Muscle of arm (tissue), 1 donor: ENCODE measurements at regions not wholly inside any gene's neighbourhood (a gene's known extent, or its start where the extent isn't known, plus 50 kb on each side); places are given as distances from the start of the nearest gene placed in this dataset.
"Not testable (repeated sequence)": the region's sequence is repeated elsewhere in the genome, so short reads cannot be mapped to it uniquely, and the experiment has no call there.

Experiments used
- DNase-seq: peaks from one replicate; pipeline ENCODE4 v3.0.0-alpha.2; 2013

DNA sequence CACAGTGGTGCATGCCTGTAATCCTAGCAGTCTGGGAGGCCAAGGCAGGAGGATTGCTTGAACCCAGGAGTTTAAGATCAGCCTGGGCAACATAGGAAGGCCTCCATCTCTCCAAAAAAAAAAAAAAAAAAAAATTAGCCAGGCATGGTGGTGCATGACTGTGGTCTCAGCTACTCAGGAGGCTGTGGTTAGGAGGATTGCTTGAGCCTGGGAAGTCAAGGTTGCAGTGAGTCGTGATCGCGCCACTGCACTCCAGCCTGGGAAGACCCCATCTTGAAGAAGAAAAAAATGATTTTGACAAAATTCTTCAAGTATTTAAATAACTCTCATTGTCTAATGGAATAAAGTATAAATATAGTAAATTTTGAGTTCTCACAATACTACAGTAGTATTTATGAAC lies 219.2 kb upstream of the SSTR1 start:
- DNase-seq = no peak

DNA sequence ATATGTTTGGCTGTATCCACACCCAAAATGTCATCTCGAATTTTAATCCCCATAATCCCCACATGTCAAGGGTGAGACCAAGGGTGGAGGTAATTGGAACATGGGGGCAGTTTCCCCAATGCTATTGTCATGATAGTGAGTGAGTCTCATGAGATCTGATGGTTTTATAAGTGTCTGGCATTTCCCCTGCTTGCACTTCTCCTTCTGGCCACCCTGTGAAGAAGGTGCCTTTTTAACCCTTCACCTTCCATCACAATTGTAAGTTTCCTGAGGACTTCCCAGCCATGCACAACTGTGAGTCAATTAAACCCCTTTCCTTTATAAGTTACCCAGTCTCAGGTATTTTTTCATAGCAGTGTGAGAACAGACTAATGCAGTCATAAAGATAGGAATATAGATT lies 216.7 kb upstream of the SSTR1 start:
- DNase-seq = no peak

DNA sequence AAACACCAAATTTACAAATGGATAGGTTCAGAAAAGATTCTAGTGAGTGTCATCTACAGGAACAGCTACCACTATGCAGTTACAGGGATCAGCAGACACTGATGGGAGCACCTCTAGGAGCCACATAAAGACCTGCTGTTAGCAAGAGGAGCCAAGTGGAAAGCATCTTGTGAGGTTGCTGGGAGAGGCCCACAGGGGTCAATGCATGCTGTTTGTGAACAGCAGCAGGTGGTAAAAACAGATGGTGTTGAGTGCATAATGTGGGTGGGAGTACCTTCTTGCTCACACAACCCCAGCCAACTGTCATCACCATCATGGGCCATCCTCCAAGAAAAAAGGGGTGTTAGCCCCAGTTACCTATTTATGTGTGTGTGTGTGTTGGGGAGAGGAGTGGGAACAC lies 215.2 kb upstream of the SSTR1 start:
- DNase-seq = no peak

DNA sequence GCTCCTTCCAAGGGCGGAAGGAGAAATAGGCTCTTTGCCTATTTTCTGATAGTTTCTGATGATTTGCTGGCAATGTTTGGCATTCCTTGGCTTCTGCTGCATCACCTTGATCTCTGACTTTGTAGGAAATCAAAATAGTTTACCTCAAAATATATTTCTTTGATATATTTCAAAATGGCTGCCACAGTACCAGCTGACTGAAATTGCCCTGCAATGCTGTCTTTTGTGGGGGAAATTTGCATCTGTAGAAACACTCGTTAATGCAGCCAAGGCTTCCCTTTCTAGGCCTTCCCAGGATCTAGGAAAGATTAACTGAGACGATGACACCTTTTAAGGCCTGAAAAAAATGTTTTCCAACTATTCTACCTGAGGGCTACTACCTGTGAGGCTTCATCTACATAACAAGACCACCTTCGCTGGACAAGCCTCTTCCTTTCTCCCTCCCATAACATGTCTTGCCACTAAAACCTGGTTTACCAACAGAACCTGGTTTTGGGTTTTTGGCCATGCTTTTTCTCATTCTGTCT lies 212.8 kb upstream of the SSTR1 start:
- DNase-seq = no peak

DNA sequence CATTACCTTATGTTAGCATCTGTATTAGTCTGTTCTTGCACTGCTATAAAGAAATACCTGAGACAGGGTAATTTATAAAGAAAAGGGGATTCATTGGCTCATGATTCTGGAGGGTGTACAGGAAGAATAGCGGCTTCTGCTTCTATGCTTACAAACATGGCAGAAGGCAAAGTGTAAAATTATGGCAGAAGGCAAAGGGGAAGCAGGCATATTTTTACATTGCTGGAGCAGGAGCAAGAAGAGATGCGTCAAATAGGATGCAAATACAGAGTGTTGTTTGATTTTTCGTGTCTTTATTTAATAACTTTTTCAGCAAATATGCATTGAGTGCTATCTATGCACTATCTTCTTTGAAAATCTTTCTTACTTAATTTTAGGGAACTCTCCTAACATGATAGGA lies 210.7 kb upstream of the SSTR1 start:
- DNase-seq = no peak

DNA sequence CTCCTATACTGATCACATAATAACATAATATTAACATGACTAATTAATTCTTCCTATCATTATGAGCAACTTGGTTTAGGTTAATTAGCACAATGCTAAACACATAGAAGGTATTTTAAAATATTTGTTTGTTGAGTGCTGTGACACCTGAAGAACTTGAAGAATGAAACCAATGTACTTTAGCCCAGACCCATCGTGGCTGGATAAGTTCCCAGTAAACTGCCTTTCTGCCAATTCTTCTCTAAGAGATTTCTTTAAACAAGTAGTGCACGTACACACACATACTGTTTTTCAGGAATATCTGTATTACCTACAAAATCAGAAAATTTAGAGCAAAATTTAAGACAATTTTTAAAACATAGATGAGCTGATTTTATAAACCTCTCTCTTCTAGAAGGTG lies 207.4 kb upstream of the SSTR1 start:
- no peak for DNase-seq

DNA sequence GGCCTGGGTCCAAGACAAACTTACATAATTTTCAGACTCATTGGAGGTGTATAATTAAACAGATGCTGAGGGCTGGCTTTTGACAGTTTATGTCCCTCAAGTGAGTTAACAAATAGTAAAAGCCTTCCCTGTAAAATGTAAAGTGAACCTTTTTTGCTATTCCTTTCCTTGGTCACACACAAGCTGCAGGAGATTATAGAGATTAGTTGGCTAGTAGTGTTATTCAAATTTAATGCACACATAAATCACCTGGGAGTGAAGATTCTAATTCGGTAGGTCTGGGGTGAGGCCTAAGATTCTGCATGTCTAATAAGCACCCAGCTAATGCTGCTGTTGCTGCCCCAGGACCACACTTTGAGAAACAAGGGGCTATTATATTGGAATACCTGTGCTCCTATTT lies 206.2 kb upstream of the SSTR1 start:
- no peak for DNase-seq

DNA sequence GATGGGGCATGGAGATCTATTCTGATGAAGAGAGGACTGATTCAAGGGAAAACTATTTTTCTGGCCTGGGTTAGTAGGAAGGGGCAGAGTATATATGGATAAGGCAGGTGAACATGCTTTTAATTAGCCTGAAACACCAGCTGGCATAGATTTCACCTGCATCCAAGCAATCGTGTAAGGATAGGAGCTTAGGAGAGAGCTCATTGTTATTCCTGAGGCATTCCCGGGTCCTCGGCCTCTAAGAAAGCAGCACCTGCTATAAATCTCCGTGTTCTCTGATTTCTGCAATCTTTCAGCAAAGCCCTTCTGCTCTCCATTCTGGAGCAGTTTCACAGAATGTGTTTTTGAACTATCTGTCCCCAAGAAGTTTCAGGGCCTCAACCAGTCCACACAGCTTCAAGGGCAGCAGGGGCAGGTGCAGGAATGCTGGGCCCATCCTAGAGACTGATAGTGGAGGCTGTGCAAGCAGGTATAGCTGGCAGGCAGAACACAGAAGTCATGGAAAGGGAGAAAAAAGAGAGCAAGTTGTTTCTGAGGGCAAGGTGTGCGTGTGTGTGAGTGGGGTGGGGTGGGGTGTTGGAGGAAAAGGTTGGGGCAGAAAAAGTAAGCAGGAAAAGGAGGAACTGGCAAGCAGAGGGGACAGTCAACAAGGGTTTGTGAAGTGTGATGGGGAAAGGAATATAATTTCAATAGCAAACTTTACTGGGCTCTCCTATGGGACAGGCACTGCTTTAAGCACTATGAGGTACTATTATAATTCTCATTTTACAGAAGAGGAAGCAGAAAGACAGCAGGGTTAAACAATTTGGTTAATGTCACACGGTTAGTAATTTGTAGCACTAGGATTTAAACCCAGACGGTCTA lies 203.7 kb upstream of the SSTR1 start:
- DNase-seq = no peak

DNA sequence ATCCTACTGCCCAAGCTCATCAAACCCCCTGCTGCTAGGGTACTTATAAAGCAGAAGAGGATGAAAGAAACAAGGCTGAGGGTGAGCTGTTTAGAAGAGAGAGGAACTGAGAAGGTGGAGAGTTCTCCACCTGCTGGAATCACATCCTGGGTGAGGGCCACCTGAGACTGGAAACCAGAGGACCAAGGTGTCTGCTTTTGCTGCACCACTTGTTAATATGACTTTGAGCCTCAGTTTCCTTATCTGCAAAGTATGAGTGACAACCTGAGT lies 203.2 kb upstream of the SSTR1 start:
- no peak for DNase-seq

DNA sequence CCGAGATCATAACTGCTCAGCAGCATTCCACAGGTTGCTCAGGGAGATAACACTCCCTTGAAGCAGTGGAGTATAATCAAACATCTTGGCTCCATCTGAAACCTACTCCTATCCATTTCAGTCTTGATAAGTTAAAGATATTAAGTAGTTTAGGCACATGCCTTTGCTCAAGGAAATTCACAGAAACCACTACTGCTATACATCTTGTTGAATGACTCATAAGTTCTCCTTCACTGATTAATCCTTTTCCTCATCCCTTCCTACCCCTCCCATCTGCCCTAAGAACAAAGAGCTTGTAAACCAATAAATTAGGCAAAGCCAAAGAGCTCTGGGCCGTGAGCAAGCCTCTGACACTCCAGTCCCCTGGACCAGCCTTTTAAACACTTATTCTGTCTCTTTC lies 196.5 kb upstream of the SSTR1 start:
- DNase-seq = not testable (repeated sequence)

DNA sequence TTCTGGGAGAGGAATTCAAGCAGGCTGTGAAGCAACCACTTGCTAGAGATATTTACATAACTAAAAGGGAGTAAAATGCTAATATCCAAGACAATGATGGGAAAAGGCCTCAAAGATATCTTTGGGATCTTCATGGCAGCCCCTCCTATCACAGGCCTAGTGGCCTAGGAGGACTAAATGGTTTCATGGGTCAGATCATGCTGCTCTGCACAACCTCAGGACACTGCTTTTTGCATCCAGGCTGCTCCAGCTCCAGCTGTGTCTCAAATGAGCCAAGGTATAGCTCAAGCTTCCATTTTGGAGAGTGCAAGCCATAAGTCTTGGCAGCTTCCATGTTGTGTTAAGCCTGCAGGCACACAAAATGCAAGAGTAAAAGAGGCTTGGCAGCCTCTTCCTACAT lies 195.6 kb upstream of the SSTR1 start:
- no peak for DNase-seq

DNA sequence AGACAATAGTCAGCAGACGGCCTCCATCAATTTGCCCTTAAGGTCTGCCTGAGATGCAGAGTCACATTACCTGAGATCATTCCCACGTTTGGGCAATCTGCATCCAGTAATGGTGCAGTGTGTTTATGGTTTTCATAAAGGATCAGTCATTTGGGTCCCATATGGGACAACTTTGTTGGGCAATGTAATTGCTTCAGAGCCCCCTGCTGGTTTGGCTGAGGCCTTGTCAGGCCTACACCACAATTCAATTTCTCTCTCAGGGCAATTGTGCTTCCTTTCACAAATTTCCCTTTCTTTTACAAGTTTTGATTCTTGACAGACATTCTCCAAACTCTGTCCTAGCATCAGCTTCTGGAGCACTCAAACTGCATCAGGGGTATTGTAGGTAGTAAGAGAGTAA lies 191.2 kb upstream of the SSTR1 start:
- DNase-seq = no peak

DNA sequence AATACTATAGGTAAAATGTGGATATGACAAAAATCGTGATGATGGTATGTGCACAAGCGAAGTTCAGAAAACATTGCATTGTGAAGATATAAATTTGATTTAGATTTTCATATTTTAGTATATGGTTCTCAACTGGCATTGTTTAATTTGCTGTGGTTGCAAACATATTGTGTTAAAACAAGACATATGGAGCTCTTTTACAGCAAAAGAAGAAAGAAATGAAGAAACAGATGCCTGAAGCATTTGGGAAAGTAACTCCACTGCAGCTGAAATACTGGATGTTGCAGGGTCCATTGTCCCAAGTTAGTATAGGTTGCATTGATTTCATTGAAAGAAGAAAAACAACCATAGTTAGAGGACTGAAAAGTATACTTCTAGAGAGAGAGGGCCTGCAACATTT lies 185.8 kb upstream of the SSTR1 start:
- no peak for DNase-seq

DNA sequence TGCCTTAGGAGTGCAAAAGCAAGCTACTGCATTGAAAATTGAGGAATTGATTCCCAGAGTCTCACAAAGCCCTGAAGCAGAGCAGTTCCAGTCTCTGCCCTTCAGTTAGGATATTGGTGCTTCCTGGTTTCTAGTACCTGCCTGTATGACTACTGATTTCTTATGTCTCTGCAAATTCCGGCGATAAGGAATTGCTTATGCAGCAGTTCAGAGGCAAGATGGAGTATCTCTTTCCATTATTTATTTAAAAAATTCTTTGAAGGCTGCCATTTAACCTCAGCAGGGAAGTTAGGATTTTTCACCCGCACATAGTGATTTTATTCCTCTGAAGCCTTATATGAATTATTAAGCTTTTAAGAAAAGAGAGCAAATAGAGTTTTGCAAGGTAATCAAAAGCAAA lies 184.9 kb upstream of the SSTR1 start:
- DNase-seq = no peak

DNA sequence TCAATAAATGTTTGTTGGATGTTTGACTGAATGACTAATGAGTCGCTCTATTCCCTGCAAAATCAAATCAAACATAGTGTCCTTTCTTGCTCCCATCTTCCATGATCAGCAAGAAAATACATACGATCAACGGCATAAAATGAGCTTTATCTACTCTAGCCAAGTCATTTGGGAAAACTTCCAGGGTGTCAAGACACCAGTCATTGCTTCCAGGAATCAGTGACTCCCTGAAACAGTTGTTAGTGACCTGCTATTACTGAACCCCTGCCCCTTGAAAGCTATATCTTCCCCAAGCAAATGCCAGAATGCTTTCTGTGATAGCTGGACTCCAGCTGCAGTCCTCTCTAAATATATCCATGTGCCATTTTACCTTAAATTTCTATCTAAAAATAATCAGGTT lies 169.5 kb upstream of the SSTR1 start:
- no peak for DNase-seq

DNA sequence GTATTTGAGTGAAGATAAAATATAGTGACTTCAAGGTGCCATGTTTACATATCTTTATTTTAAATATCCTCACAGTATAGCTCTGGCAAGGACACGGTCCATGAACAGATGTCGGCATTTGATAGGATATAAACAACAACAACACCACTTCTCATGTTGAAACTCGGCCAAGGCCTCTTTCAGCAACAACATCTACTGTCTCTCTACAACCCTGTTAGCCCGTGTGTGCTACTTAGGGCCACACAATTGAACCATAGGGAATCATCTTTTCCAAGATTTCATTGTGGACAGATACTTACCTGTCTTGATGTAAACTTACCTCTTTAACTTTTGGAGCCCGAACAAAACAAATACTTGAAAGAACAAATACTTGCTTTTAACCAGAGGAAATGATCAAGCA lies 168.7 kb upstream of the SSTR1 start:
- DNase-seq = no peak

DNA sequence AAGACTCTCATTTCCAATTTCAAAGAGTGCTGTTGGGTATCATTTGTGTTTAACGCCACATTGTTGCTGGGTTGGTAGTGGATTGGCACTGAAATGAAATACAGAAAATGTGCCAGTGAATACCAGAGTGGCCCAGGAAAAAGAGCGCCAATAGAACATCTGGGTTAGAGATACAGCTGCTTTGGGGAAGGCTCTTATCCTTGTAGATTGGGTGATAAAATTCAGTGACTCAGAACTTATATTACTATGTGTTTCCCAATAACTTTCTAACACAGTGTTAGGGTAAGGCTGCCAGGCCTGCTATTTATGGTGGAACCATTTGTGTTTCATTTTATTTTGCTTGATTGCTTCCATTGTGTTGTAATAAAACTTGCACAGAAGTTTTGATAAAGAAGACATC lies 168.2 kb upstream of the SSTR1 start:
- no peak for DNase-seq

DNA sequence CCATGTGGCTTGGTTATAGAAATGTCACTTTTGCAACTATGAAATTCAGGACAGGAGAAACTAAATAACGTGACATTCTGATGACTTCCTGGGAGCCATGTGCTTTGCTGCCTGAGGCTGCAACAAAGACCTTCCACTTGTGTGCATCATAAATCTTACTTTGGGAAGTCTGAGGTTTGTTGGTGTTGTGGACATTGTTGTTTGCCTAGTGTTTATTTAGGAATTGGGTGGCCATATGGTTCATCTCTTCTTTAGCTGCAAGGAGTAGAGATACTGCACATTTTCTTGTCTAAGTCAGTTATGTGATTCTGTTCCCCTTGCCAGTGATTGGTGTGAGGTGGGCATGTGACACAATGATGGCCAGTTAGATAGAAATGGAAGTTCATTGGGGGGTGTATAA lies 167.3 kb upstream of the SSTR1 start:
- DNase-seq = no peak

DNA sequence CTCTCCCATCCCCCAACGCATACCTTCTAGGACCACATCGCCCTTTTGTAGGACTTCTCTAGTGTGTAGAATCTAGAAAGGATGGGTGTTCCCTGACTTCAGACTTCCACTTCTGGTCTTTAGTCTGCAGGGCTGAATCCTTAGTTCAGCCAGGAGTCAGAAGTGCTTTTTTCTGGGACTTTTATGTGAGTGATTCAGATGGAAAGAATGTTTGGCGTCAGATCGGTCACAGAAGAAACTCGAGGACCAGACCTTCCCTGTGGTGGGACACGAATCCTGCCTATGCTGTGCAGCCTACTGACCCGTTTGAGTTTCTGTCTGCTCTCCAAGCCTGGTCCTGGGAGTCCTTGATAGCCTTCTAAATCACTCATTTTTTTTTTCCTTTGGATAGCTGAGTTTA lies 165.4 kb upstream of the SSTR1 start:
- DNase-seq = peak; percentile 87

DNA sequence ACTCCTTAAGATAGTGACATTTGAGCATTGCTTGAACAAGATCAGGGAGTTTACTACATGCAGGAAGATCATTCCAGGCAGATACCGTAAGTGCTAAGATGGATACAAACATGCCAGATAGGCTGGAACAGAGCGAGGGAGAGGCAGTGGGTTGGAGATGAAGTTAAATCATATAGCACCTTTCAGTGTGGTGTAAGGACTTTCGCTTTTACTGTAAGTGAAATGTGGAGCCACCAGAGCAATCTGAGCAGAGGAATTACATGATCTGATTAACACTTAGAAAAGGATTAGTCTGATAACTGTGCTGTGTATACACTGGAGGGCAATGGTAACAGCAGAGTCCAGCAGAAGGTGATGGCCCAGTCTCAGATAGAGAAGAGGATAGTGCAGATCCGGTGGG lies 163.0 kb upstream of the SSTR1 start:
- no peak for DNase-seq

DNA sequence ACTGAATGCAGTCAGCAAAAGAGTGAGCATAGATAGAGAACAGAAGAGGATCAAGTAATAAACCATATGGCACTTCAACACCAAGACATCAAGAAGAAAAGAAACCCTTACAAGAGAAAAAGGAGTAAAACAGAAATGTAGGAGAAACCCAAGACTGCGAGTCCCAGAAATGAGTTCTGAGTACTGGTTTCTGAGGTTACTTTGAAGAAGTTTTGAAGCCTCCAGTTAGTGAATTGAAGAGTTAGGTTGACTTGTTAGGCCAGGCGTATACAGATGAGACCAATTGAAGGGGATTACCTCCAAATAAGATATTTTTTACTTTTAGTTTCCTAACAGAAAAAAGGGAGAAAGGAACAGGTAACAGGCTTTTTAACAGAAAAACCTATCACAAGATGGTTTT lies 162.2 kb upstream of the SSTR1 start:
- no peak for DNase-seq

DNA sequence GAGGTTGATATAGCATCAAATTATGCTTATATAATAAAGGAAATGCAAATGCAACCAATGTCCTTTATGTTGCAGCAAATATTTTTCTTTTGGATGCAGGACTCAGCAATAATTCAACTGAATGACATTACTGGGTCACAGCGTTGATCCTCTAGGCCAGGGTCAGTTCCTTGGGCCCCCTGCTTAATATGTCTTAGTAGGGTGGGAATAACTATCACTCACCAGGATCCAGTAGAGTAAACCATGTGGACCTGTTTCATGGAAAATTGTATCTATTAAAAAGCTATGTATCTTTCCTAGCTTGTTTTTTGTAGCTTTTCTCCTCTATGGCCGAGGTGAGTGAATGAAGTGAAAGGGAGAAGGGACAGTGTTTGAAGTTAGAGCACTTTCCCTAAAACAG lies 161.5 kb upstream of the SSTR1 start:
- DNase-seq = no peak

DNA sequence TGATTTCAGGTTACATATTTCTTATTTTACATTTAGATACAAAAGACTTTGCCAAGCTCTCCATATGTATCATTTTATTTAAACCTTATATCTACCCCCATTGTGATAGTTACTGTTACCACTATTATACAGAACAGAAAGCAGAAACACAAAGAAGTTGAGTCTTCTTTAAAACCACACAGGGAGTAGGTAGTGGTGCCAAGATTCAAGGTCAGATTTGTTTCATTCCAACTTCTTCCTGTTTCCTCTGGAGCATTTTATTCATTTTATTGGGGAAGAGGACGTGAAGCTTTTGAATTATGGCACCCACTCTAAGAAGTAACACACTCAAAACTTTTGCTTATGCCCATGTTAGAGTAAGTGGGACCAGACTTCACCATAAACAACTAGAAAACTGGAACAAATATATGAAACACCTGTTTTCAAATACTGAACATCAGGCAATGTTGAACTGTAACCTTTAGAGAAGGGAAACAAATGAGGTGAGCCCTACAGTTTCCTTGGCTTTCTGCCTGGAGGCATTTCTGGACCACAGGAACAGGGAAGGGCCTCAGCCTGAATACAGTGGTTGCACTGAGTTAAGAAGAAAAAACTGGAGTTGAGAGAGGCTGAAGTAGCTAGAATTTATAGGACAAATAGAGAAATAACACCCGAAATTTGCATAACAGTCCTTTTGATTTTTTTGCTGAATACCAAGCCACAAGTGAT lies 160.4 kb upstream of the SSTR1 start:
- no peak for DNase-seq

DNA sequence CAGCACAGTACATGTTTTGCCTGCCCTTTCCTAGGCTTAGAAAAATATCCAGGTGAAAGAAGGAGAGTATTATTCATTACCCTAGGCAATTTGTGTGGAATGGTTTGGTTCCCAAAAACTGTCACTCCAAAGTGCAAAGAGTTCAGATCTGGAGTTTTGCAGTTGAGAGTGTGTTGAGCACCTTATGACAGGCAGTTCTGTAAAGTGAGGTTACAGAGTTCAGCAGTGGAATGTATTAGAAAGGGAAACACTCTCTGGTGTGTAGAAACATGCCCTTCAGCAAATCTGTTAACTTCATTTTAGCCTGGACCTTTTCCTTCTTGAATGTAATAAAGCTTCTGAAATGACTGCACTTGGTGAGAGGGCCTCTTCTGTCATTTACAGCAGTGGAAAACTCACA lies 154.0 kb upstream of the SSTR1 start:
- DNase-seq = no peak
